HCT116 (cell line): ENCODE measurements at regions not wholly inside any gene's neighbourhood (a gene's known extent, or its start where the extent isn't known, plus 50 kb on each side); places are given as distances from the start of the nearest gene placed in this dataset.

ENCODE experiments used
- ATAC-seq: fragments of 200-7000 bp; cut with Tn5 transposase; 2 replicates; pipeline ENCODE4 v1.9.1; 2020; ENCODE audit warnings: mild to moderate bottlenecking, moderate library complexity
- BruUV-seq: library from RNA; stranded (reverse); fragments of 400-500 nt; replicated peaks from 2 replicates; lab custom pipeline; 2021; lab: Mats Ljungman, UMichigan
- CTCF ChIA-PET: fragments of 300-600 bp; sonication (Branson Sonifier 250); formaldehyde crosslinking; loops from one replicate; lab custom pipeline; 2021; ENCODE audit warnings: antibody characterized with exemption; lab: Charles Lee
- POLR2A ChIA-PET: fragments of 300-600, 350-600 bp; sonication (Branson Sonifier 250); formaldehyde crosslinking; loops from one replicate; lab custom pipeline; 2021; ENCODE audit warnings: antibody characterized with exemption; lab: Charles Lee
- RAD21 ChIA-PET, 2 experiments: fragments of 300-600 bp; sonication (Branson Sonifier 250); formaldehyde crosslinking; loops; one replicate each; lab custom pipeline; 2023; ENCODE audit warnings: low total read pairs in 2 of 2; ENCODE audit not compliant: uncharacterized antibody in 2 of 2, unreplicated experiment in 2 of 2, low non-redundant PET in 1 of 2; lab: Charles Lee
- DNase-seq: peaks from one replicate; pipeline ENCODE4 v3.0.0-alpha.2; 2010; ENCODE audit warnings: low read depth, low spot score
- H2AFZ ChIP-seq: fragments of 200-600 bp; shearing (Covaris generic), sonication (generic); 2 replicates; pipeline ENCODE4 v1.6.1; 2017; ENCODE audit warnings: low read depth, mixed run types, mixed read lengths, antibody characterized with exemption, low read length; ENCODE audit not compliant: poor library complexity, severe bottlenecking
- H3K27ac ChIP-seq: 2 replicates; pipeline ENCODE4 v1.5.1; 2012; ENCODE audit warnings: low read depth, low read length
- H3K27me3 ChIP-seq: fragments of 200-600 bp; sonication (generic); 2 replicates; pipeline ENCODE4 v1.6.1; 2016; ENCODE audit warnings: mixed run types, low read length, mixed read lengths; ENCODE audit not compliant: insufficient read depth
- H3K36me3 ChIP-seq, 2 experiments: fragments of 200-500 bp in 1 of 2; fragments of 200-600 bp in 1 of 2; sonication (Bioruptor generic) in 1 of 2; sonication (generic) in 1 of 2; 2 replicates each; pipeline versions ENCODE4 v1.5.1 to v1.6.1; 2014 to 2016; ENCODE audit warnings: low read length in 2 of 2, inconsistent platforms in 1 of 2, mixed read lengths in 1 of 2, mixed run types in 1 of 2; ENCODE audit not compliant: insufficient read depth in 2 of 2, control insufficient read depth in 1 of 2
- H3K4me1 ChIP-seq, 2 experiments: fragments of 200-600 bp in 1 of 2; sonication (generic) in 1 of 2; 2 replicates each; pipeline versions ENCODE4 v1.5.1 to v1.6.1; 2012 to 2017; ENCODE audit warnings: low read length in 2 of 2, inconsistent platforms in 1 of 2, mild to moderate bottlenecking in 1 of 2, mixed read lengths in 1 of 2, mixed run types in 1 of 2, moderate library complexity in 1 of 2; ENCODE audit not compliant: insufficient read depth in 2 of 2, control insufficient read depth in 1 of 2
- H3K4me2 ChIP-seq: fragments of 200-600 bp; sonication (generic); 2 replicates; pipeline ENCODE4 v1.6.1; 2017; ENCODE audit warnings: mixed run types, low read length, mixed read lengths
- H3K4me3 ChIP-seq, 2 experiments: fragments of 200-600 bp in 1 of 2; sonication (generic) in 1 of 2; replicated peaks in 1 of 2; 2 replicates each; pipeline ENCODE4 v1.5.1; 2011 to 2016; ENCODE audit warnings: low read length in 2 of 2, control low read depth in 1 of 2, low read depth in 1 of 2, mild to moderate bottlenecking in 1 of 2, mixed read lengths in 1 of 2, mixed run types in 1 of 2
- H3K79me2 ChIP-seq: fragments of 200-600 bp; sonication (generic); 2 replicates; pipeline ENCODE4 v1.6.1; 2017; ENCODE audit warnings: mild to moderate bottlenecking, mixed run types, low read length, moderate library complexity, mixed read lengths; ENCODE audit not compliant: insufficient read depth
- H3K9ac ChIP-seq: fragments of 200-600 bp; sonication (generic); 2 replicates; pipeline ENCODE4 v1.6.1; 2016; ENCODE audit warnings: low read length, mixed read lengths
- H3K9me2 ChIP-seq: fragments of 200-600 bp; sonication (generic), shearing (Covaris generic); 2 replicates; pipeline ENCODE4 v1.6.1; 2017; ENCODE audit warnings: mixed run types, mild to moderate bottlenecking, moderate library complexity; ENCODE audit not compliant: insufficient read depth
- H3K9me3 ChIP-seq, 2 experiments: fragments of 200-500 bp in 1 of 2; fragments of 200-600 bp in 1 of 2; sonication (Bioruptor generic) in 1 of 2; sonication (generic) in 1 of 2; 2 replicates each; pipeline ENCODE4 v1.6.1; 2014 to 2017; ENCODE audit warnings: low read length in 2 of 2, mixed read lengths in 2 of 2, inconsistent platforms in 1 of 2, low read depth in 1 of 2, mild to moderate bottlenecking in 1 of 2, mixed run types in 1 of 2, moderate library complexity in 1 of 2; ENCODE audit not compliant: control insufficient read depth in 1 of 2, insufficient read depth in 1 of 2
- H4K20me1 ChIP-seq: fragments of 200-600 bp; sonication (generic), shearing (Covaris generic); 2 replicates; pipeline ENCODE4 v1.6.1; 2017; ENCODE audit warnings: mixed run types, mild to moderate bottlenecking, moderate library complexity; ENCODE audit not compliant: insufficient read depth
- CBX3 ChIP-seq: IDR thresholded peaks from 2 replicates; pipeline ENCODE4 v1.6.1; 2012; ENCODE audit warnings: low read depth
- CEBPB ChIP-seq: IDR thresholded peaks from 2 replicates; pipeline ENCODE4 v1.6.1; 2012; ENCODE audit warnings: low read depth
- EGR1 ChIP-seq: IDR thresholded peaks from 2 replicates; pipeline ENCODE4 v1.6.1; 2012; ENCODE audit warnings: low read depth
- ELF1 ChIP-seq: IDR thresholded peaks from 2 replicates; pipeline ENCODE4 v1.6.1; 2012; ENCODE audit warnings: low read depth, borderline replicate concordance
- POLR2A ChIP-seq: IDR thresholded peaks from 2 replicates; pipeline ENCODE4 v1.7.0; 2011; ENCODE audit warnings: borderline replicate concordance; ENCODE audit not compliant: insufficient read depth, insufficient read length; ENCODE audit errors: extremely low read depth
- TCF7L2 ChIP-seq: IDR thresholded peaks from 2 replicates; pipeline ENCODE4 v1.7.0; 2011; ENCODE audit warnings: borderline replicate concordance, inconsistent platforms; ENCODE audit not compliant: insufficient read depth, insufficient read length; ENCODE audit errors: extremely low read depth
- YY1 ChIP-seq: IDR thresholded peaks from 2 replicates; pipeline ENCODE4 v1.6.1; 2011; ENCODE audit warnings: low read length, low read depth, moderate library complexity, mild to moderate bottlenecking; ENCODE audit not compliant: insufficient replicate concordance; ENCODE audit errors: extremely low read depth
- ZBTB33 ChIP-seq: IDR thresholded peaks from 2 replicates; pipeline ENCODE4 v1.6.1; 2011; ENCODE audit warnings: mild to moderate bottlenecking, low read length, moderate library complexity; ENCODE audit not compliant: insufficient replicate concordance; ENCODE audit errors: extremely low read depth
- ZFX ChIP-seq: fragments of 450-650 bp; IDR thresholded peaks from 2 replicates; pipeline ENCODE4 v1.6.1; 2017
- intact Hi-C: fragments of 100-400 bp; cut with micrococcal nuclease; formaldehyde crosslinking; loops from 2 replicates; pipeline ENCODE4 v1.10.0; 2022
- TF ChIP-seq, protein P1 (sequence below): IDR thresholded peaks from 2 replicates; pipeline ENCODE4 v1.6.1; 2012; ENCODE audit warnings: low read depth

GRCh38 chr4:24426557-24426956, 157.8 kb downstream of the DHX15 start:
- BruUV-seq, result no TSS peak
- TF ChIP-seq TCF7L2 (no peak), ZBTB33 (no peak), EGR1 (no peak), ZFX (no peak), YY1 (no peak), CBX3 (no peak), ELF1 (no peak), CEBPB (no peak), POLR2A (no peak)
- TF ChIP-seq, protein P1, sequence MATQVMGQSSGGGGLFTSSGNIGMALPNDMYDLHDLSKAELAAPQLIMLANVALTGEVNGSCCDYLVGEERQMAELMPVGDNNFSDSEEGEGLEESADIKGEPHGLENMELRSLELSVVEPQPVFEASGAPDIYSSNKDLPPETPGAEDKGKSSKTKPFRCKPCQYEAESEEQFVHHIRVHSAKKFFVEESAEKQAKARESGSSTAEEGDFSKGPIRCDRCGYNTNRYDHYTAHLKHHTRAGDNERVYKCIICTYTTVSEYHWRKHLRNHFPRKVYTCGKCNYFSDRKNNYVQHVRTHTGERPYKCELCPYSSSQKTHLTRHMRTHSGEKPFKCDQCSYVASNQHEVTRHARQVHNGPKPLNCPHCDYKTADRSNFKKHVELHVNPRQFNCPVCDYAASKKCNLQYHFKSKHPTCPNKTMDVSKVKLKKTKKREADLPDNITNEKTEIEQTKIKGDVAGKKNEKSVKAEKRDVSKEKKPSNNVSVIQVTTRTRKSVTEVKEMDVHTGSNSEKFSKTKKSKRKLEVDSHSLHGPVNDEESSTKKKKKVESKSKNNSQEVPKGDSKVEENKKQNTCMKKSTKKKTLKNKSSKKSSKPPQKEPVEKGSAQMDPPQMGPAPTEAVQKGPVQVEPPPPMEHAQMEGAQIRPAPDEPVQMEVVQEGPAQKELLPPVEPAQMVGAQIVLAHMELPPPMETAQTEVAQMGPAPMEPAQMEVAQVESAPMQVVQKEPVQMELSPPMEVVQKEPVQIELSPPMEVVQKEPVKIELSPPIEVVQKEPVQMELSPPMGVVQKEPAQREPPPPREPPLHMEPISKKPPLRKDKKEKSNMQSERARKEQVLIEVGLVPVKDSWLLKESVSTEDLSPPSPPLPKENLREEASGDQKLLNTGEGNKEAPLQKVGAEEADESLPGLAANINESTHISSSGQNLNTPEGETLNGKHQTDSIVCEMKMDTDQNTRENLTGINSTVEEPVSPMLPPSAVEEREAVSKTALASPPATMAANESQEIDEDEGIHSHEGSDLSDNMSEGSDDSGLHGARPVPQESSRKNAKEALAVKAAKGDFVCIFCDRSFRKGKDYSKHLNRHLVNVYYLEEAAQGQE, result no peak
- Histone ChIP-seq H3K79me2 (no peaks in the 10 kb centered on the region), H2AFZ (no peak overlapping the region), H3K36me3 (no peaks in the 10 kb centered on the region), H3K4me3 (no peak overlapping the region), H3K9me2 (no peaks in the 10 kb centered on the region), H3K4me1 (no peaks in the 10 kb centered on the region), H3K27ac (no peak overlapping the region), H3K4me2 (no peak overlapping the region), H3K9me3 (no peaks in the 10 kb centered on the region), H3K27me3 (peaks cover 9% of the 10 kb centered on the region; the same call in 1 of the 2 replicates), H3K9ac (no peak overlapping the region), H4K20me1 (no peaks in the 10 kb centered on the region)
- DNase-seq, result no peak
- intact Hi-C loops, result no loop called here
- CTCF ChIA-PET, result no interaction called here
- RAD21 ChIA-PET, result no interaction called here
- POLR2A ChIA-PET, result no interaction called here
- ATAC-seq, result no peak
